Progenitor cell of endocrine pancreas (in vitro differentiated cells): ENCODE measurements at regions not wholly inside any gene's neighbourhood (a gene's known extent, or its start where the extent isn't known, plus 50 kb on each side); places are given as distances from the start of the nearest gene placed in this dataset.

Experiments
- DNase-seq: peaks from one replicate; pipeline ENCODE4 v3.0.0; 2021; ENCODE audit warnings: low spot score; ENCODE audit not compliant: unreplicated experiment
- H3K27ac Mint-ChIP-seq: 2 replicates; pipeline ENCODE4 v1.8.0; 2021; ENCODE audit warnings: mild to moderate bottlenecking, moderate library complexity, mixed read lengths
- H3K27me3 Mint-ChIP-seq: 2 replicates; pipeline ENCODE4 v1.8.0; 2021; ENCODE audit warnings: mixed read lengths
- H3K36me3 Mint-ChIP-seq: 2 replicates; pipeline ENCODE4 v1.8.0; 2022; ENCODE audit warnings: mixed read lengths; ENCODE audit not compliant: insufficient read depth
- H3K4me1 Mint-ChIP-seq: 2 replicates; pipeline ENCODE4 v1.8.0; 2021; ENCODE audit warnings: low read depth, mixed read lengths
- H3K4me3 Mint-ChIP-seq: 2 replicates; pipeline ENCODE4 v1.8.0; 2021; ENCODE audit warnings: low read depth, mild to moderate bottlenecking, moderate library complexity, mixed read lengths
- H3K9me3 Mint-ChIP-seq: 2 replicates; pipeline ENCODE4 v1.8.0; 2021; ENCODE audit warnings: low read depth, mixed read lengths
- TF ChIP-seq, protein P1 (sequence below): fragments of 200-600 bp; sonication (generic); IDR thresholded peaks from one replicate; pipeline ENCODE4 v1.5.0; 2021; ENCODE audit warnings: antibody characterized with exemption, mild to moderate bottlenecking; ENCODE audit not compliant: unreplicated experiment

DNA sequence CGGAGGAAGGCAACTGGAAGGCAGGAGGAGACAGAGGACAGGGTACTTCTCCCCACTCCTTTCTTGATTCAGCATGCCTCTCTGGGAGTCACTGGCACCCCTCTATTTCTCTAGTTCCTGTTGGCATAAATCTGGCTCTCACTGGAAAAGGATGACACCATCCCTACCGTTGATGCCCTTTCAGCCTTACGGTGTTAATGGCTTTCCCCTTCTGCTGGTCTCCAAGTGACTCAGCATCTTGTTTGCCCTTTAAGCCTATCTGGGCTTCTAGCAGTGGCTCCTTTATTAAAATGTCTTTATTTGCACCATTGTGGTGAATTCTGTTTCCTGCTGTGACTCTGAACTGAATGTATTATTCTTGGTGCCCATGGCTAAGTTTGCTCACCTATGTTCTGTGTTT lies 227.3 kb upstream of the GLRA1 start:
- Mint-ChIP-seq H3K4me1 (no peaks in the 10 kb centered on the region), H3K4me3 (no peak overlapping the region), H3K27me3 (no peaks in the 10 kb centered on the region), H3K27ac (no peak overlapping the region), H3K36me3 (no peaks in the 10 kb centered on the region), H3K9me3 (peaks cover 3% of the 10 kb centered on the region)
- no peak for DNase-seq
- TF ChIP-seq, protein P1, sequence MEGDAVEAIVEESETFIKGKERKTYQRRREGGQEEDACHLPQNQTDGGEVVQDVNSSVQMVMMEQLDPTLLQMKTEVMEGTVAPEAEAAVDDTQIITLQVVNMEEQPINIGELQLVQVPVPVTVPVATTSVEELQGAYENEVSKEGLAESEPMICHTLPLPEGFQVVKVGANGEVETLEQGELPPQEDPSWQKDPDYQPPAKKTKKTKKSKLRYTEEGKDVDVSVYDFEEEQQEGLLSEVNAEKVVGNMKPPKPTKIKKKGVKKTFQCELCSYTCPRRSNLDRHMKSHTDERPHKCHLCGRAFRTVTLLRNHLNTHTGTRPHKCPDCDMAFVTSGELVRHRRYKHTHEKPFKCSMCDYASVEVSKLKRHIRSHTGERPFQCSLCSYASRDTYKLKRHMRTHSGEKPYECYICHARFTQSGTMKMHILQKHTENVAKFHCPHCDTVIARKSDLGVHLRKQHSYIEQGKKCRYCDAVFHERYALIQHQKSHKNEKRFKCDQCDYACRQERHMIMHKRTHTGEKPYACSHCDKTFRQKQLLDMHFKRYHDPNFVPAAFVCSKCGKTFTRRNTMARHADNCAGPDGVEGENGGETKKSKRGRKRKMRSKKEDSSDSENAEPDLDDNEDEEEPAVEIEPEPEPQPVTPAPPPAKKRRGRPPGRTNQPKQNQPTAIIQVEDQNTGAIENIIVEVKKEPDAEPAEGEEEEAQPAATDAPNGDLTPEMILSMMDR: no peak

DNA sequence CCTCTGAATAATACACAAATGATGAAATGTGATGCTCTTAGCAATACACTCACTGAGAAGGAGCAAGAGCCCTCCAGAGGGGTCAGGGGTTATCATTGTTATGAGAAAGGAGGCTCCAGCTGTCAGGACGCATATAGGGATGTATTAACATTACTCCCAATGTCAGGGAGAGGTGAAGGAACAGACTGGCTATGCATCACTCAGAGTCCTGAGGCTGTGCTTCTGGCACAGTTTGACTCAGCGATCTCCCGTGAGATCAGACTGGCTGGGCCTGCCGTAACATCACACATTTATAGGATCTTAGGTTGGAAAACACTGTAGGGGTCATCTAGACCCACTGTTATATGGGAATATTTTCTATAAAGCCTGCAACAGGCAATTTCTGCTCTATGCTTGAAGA lies 226.5 kb upstream of the GLRA1 start:
- DNase-seq: no peak
- TF ChIP-seq, protein P1: no peak
- H3K9me3 Mint-ChIP-seq: peaks cover 3% of the 10 kb centered on the region
- peaks cover 6% of the 10 kb centered on the region for H3K27me3 Mint-ChIP-seq
- H3K4me1 Mint-ChIP-seq: no peaks in the 10 kb centered on the region
- no peak overlapping the region for H3K4me3 Mint-ChIP-seq
- no peaks in the 10 kb centered on the region for H3K36me3 Mint-ChIP-seq
- H3K27ac Mint-ChIP-seq: no peak overlapping the region

DNA sequence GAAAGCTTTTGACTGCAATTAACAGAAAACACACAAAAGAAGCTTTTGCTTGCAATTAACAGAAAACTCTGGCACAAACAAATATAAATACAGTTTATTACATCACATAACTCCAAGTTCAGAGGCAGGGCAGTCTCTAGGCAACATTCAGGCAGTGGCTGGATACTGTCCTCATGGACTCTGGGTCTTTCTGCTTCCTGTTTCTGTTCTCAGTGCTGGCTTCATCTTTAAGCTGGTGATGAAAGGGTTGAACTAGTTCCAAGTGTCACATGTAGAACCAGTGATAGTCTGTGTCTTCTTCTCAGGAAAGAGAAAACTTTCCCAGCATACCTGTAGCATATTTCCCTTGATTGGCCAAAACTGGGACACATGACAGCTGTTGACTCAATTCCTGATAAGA lies 222.6 kb upstream of the GLRA1 start:
- no peak for DNase-seq
- TF ChIP-seq, protein P1: no peak
- no peaks in the 10 kb centered on the region for H3K9me3 Mint-ChIP-seq
- H3K27me3 Mint-ChIP-seq: peaks cover 7% of the 10 kb centered on the region
- H3K4me3 Mint-ChIP-seq: no peak overlapping the region
- no peak overlapping the region for H3K27ac Mint-ChIP-seq
- no peaks in the 10 kb centered on the region for H3K36me3 Mint-ChIP-seq
- H3K4me1 Mint-ChIP-seq: no peaks in the 10 kb centered on the region

DNA sequence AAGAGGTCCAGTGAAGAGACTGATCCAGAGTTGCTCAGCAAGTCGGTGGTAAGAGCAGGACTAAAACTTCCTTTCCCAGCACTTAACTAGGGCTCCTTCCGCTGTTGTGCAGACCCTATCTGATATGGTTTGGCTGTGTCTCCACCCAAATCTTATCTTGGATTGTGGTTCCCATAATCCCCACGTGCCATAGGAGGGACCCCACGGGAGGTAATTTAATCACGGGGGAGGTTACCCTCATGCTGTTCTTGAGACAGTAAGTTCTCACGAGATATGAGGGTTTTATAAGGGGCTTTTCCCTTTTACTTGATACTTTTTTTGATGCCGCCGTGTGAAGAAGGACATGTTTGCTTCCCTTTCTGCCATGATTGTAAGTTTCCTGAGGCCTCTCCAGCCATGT lies 221.9 kb upstream of the GLRA1 start:
- TF ChIP-seq, protein P1: no peak
- H3K9me3 Mint-ChIP-seq: no peaks in the 10 kb centered on the region
- H3K4me3 Mint-ChIP-seq: no peak overlapping the region
- H3K36me3 Mint-ChIP-seq: no peaks in the 10 kb centered on the region
- DNase-seq: no peak
- peaks cover 7% of the 10 kb centered on the region for H3K27me3 Mint-ChIP-seq
- H3K27ac Mint-ChIP-seq: no peak overlapping the region
- no peaks in the 10 kb centered on the region for H3K4me1 Mint-ChIP-seq

DNA sequence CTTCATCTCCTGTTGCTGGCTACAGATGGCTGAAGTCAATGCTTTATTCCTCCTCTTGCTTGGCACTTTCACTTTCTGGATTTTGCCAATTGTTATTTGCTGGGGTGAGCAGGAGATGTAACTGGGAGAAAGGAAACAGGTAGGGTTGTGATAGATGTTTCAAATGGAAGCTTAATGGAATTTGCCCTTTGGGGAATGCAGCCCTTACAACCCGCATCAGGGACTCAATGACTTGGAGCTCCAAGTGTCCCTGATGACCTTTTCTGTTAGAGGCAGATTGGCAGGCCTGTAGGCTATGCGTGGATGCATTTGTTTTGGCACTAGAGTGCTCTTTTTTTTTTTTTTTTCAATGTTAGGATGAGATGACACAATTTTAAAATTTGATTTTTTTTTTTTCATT lies 219.9 kb upstream of the GLRA1 start:
- no peaks in the 10 kb centered on the region for H3K9me3 Mint-ChIP-seq
- no peaks in the 10 kb centered on the region for H3K36me3 Mint-ChIP-seq
- no peak overlapping the region for H3K27ac Mint-ChIP-seq
- no peak for DNase-seq
- no peak overlapping the region for H3K4me3 Mint-ChIP-seq
- TF ChIP-seq, protein P1: no peak
- H3K27me3 Mint-ChIP-seq: peaks cover 11% of the 10 kb centered on the region
- H3K4me1 Mint-ChIP-seq: no peaks in the 10 kb centered on the region
